ENCODE measurements at regions not wholly inside any gene's neighbourhood (a gene's known extent, or its start where the extent isn't known, plus 50 kb on each side); places are given as distances from the start of the nearest gene placed in this dataset.

- POLR2A ChIA-PET, result no interaction called here
- H3K9ac ChIP-seq (replicated peaks; ENCODE audit: extremely low read depth, insufficient read depth, low read length), result no peak overlapping the region
- no peak for TF ChIP-seq JUN (IDR thresholded peaks at IDR 0.05; ENCODE audit: borderline replicate concordance, insufficient read depth, insufficient read length, low read depth)
- no peak for TF ChIP-seq POLR2A (IDR thresholded peaks at IDR 0.05; ENCODE audit: low read depth, low read length)
- no peak for TF ChIP-seq GATA2 (IDR thresholded peaks at IDR 0.05; ENCODE audit: insufficient read depth, insufficient read length, low read depth, low read length)
- TF ChIP-seq FOS (IDR thresholded peaks at IDR 0.05; ENCODE audit: borderline replicate concordance, insufficient read depth, low read length), result no peak
- no peak for TF ChIP-seq MYC (IDR thresholded peaks at IDR 0.05; ENCODE audit: low read depth, low read length)
- no peak for TF ChIP-seq CTCF (IDR thresholded peaks at IDR 0.05; ENCODE audit: extremely low read depth in 1 of 2, insufficient read depth in 1 of 2, low read depth in 1 of 2, low read length in 2 of 2)
- TF ChIP-seq MAX (IDR thresholded peaks at IDR 0.05; ENCODE audit: insufficient read depth, insufficient read length), result no peak
- TF ChIP-seq EZH2 (IDR thresholded peaks at IDR 0.05; ENCODE audit: borderline replicate concordance, low read depth, low read length, severe bottlenecking), result no peak
- TF ChIP-seq POLR2AphosphoS5 (IDR thresholded peaks at IDR 0.05; ENCODE audit: insufficient read depth, low read depth, low read length), result no peak
- BruUV-seq (replicated peaks), result no TSS peak
- no peak overlapping the region for H3K27ac ChIP-seq (ENCODE audit: insufficient read depth, low read depth, low read length)
- no peak overlapping the region for H2AFZ ChIP-seq (ENCODE audit: low read depth, low read length)
- FAIRE-seq (no peak), DNase-seq (ENCODE audit: low read depth, low spot score) (no peak)
- H3K9me3 ChIP-seq (replicated peaks; ENCODE audit: control insufficient read depth, insufficient read depth, low read length), result no peaks in the 10 kb centered on the region
- intact Hi-C loops (cut with micrococcal nuclease), result no loop called here
- CTCF ChIA-PET, result interaction anchor here (1.0 to 2.1 kb wide), 2 partner anchors 8 to 1362 kb away, joined by 3 to 5 read pairs; no protein-coding TSS in a partner anchor
- H3K36me3 ChIP-seq (ENCODE audit: control insufficient read depth in 2 of 2, extremely low read depth in 1 of 2, insufficient read depth in 2 of 2, low read length in 2 of 2), result no peaks in the 10 kb centered on the region
- H3K4me2 ChIP-seq (ENCODE audit: insufficient read depth, low read length), result no peak overlapping the region
- H4K20me1 ChIP-seq (replicated peaks; ENCODE audit: control insufficient read depth, extremely low read depth, insufficient read depth, low read length), result no peaks in the 10 kb centered on the region
- no peaks in the 10 kb centered on the region for H3K4me1 ChIP-seq (ENCODE audit: control insufficient read depth, extremely low read depth, insufficient read depth, low read length)
- H3K4me3 ChIP-seq (replicated peaks in 1 of 3; ENCODE audit: insufficient read depth in 1 of 3, low read depth in 1 of 3, low read length in 3 of 3), result no peak overlapping the region
- dilution Hi-C loops (cut with MboI; ENCODE audit: extremely low pct_ligation_motif_present, low sequenced_read_pairs), result no loop called here
- no peaks in the 10 kb centered on the region for H3K79me2 ChIP-seq (ENCODE audit: control insufficient read depth, insufficient read depth, low read length)
- peaks cover 8 to 11% of the 10 kb centered on the region in 2 experiments for H3K27me3 ChIP-seq (ENCODE audit: control insufficient read depth in 2 of 2, insufficient read depth in 2 of 2, low read length in 2 of 2)
- no peaks in the 10 kb centered on the region for H3K9me1 ChIP-seq (replicated peaks; ENCODE audit: control insufficient read depth, extremely low read depth, insufficient read depth, low read length)
These were observed 70.5 kb upstream of the OSMR start for GRCh38 chr5:38775218-38775840.
